ENCODE measurements at regions not wholly inside any gene's neighbourhood (a gene's known extent, or its start where the extent isn't known, plus 50 kb on each side); places are given as distances from the start of the nearest gene placed in this dataset.
"Not testable (repeated sequence)": the region's sequence is repeated elsewhere in the genome, so short reads cannot be mapped to it uniquely, and the experiment has no call there.

DNA sequence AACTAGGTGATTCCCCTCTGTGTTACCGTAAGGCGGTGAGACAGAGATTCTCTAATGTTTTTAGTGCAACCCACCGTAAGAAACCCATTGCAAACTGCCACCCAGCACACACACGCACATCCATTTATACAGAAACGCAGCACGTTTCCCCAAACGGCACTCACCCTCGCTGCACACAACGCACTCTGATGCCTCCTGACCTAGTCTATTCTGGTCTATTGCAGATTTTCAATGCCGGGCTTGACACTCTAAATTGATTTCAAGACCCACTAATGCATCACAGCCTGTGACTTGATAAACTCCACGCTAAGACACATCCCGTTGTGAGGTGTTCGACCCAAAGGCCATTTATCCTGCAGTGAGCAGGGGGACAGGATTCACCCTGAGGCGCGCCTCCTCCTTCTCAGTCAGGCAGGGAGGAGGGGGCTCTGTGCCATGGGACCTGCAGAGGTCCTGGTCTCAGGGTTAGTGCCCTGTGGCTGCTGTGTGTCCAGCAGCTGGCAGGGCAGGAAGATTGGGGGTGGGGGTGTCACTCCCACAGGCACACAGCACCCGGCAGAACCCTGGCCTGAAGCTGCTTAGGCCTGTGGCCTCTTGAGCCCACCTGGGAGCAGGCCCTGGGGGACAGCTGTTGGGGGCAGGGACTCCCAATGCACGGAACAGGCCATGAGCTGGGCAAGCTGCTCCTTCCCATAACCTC lies 335.6 kb downstream of the PREX1 start:
- in situ Hi-C loops (cut with HindIII; ENCODE audit: low sequenced_read_pairs): no loop called here
- H3K4me3 ChIP-seq (ENCODE audit: low read depth, low read length): no peak overlapping the region
- DNase-seq (ENCODE audit: low read depth, low spot score): no peak
- TF ChIP-seq, protein P1, sequence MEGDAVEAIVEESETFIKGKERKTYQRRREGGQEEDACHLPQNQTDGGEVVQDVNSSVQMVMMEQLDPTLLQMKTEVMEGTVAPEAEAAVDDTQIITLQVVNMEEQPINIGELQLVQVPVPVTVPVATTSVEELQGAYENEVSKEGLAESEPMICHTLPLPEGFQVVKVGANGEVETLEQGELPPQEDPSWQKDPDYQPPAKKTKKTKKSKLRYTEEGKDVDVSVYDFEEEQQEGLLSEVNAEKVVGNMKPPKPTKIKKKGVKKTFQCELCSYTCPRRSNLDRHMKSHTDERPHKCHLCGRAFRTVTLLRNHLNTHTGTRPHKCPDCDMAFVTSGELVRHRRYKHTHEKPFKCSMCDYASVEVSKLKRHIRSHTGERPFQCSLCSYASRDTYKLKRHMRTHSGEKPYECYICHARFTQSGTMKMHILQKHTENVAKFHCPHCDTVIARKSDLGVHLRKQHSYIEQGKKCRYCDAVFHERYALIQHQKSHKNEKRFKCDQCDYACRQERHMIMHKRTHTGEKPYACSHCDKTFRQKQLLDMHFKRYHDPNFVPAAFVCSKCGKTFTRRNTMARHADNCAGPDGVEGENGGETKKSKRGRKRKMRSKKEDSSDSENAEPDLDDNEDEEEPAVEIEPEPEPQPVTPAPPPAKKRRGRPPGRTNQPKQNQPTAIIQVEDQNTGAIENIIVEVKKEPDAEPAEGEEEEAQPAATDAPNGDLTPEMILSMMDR (IDR thresholded peaks at IDR 0.05; ENCODE audit: low read depth, low read length): no peak

DNA sequence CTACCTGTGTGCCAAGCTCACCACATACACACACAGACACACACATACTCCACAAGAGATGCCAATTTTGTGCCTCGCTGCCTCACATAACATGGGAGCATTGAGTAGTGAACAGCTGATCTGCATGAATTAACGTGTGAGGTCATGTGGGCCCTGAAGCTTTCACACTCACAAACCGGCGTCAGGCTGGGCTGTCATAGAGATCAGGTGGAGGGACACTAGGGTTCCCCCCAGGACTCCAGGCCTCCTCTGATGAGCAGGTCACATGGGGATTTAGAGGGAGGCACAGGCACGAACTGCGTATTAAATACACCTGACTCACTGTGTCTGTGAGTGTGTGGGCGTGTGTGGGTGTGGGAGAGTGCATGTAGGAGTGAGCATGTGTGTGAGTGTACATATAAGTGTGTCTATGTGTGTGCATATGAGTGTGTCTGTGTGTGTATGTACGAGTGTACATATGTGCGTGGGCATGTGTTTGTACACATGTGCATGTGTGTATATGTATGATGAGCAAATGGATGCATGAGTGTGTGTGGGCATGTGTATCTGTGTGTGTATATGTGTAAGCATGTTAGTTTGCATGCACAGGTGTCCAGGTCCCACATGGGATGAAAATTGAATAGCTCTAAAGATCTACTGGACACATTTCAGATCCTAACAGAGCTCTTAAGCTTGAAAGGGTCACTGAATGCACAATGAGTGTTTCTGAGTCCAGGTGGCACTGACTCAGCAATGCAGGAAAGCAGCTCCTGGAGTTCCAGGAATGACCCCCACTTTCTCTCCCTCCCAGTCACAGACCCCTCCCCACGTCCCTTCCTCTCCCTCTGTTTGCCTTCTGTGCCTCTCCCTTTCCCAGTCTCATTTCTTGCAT lies 336.6 kb downstream of the PREX1 start:
- in situ Hi-C loops (cut with HindIII; ENCODE audit: low sequenced_read_pairs): no loop called here
- no peak for DNase-seq (ENCODE audit: low read depth, low spot score)
- H3K4me3 ChIP-seq (ENCODE audit: low read depth, low read length): no peak overlapping the region
- TF ChIP-seq, protein P1 (IDR thresholded peaks at IDR 0.05; ENCODE audit: low read depth, low read length): no peak

DNA sequence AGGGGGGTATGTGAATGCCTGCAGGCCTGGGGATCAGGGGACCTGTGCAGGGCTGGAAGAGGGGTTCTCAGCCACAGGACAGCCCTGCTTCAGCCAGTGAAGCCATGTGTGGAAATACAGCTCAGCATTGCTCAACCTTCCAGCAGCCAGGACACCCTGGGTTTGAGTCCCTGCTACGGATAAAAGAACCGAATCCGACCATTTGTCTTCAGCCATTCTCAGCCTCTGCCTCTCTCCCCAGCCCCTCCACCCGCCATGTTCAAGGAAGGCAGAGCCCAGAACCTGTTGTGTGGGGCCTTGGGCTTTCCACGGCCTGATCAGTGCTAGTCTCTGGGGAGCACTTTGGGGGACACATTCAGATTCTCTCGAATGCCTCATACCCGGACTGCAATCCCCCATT lies 337.5 kb downstream of the PREX1 start:
- DNase-seq (ENCODE audit: low read depth, low spot score); H3K4me3 ChIP-seq (ENCODE audit: low read depth, low read length); in situ Hi-C loops (cut with HindIII; ENCODE audit: low sequenced_read_pairs): not testable (repeated sequence)

DNA sequence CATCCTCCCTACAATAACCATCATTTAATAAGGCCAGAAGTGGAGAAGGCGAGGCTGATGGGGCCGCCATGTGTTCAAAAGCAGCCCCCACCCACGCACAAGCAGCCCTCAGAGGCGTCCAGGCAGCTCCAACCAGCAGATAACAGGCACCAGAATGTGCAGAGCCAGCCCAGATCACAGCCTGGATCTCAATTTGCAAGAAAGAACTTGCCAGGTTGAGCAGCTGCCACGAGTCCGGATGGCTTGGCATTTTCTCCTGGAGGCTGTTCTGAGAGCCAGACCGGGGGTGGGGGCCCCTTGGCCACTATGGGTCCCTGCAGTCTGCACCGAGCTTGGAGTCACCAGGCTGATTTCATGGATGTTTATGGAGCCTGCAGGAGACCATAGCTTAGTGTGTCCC lies 338.1 kb downstream of the PREX1 start:
- no peak overlapping the region for H3K4me3 ChIP-seq (ENCODE audit: low read depth, low read length)
- TF ChIP-seq, protein P1 (IDR thresholded peaks at IDR 0.05; ENCODE audit: low read depth, low read length): no peak
- DNase-seq (ENCODE audit: low read depth, low spot score): no peak
- in situ Hi-C loops (cut with HindIII; ENCODE audit: low sequenced_read_pairs): no loop called here

DNA sequence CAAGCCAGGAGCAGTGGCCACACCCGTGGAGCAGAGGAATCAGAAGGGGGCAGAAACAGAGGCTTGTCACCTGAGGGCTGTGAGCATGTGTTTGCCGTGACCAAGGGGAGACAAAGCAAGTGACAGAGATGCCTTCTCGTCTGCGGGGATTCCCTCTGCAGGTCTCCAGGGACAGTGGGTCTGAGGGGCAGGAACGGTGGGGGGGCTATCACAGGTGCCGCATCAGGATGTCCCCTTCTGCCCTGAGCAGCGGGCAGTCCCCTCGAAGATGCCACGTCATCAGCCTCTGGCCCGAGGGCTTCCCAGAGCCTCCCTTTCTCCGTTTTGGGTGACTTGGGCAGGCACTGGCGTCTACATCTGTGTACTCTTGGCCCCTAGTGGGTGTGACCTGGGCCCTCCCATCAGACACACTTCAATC lies 338.7 kb downstream of the PREX1 start:
- H3K4me3 ChIP-seq (ENCODE audit: low read depth, low read length): no peak overlapping the region
- in situ Hi-C loops (cut with HindIII; ENCODE audit: low sequenced_read_pairs): no loop called here
- DNase-seq (ENCODE audit: low read depth, low spot score): no peak
- TF ChIP-seq, protein P1 (IDR thresholded peaks at IDR 0.05; ENCODE audit: low read depth, low read length): no peak

DNA sequence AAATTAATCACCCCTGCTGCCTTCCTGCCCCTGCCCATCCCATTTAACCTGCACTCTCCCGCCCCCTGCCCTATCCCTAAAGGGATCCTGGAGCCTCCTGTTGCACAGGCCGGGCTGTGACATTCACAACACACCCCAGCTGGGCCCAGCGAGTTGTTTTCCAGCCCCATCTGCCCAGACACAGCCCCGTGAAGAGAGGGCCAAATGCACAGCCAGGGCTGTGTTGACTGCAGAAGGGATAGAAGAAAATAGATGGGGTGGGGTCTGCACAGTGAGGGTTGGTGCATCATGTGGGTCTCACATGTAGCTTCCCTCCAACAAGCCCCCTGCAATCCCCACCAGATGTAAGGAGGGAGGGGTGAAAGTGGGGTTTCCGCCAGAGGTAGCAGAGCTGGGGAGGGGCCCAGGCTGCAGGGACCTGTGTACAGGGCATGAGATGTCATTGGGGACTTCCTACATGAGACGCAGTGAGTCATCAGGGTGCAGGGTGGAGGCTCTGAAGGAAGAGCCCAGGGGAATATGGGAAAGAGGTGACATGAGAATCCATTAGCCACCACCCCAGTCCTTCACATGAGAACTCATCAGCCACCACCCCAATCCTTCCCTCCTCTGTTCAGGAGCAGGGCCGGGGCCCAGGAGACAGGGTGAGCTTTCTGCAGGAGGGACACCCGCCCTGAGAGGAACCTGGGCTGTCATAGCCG lies 339.3 kb downstream of the PREX1 start:
- in situ Hi-C loops (cut with HindIII; ENCODE audit: low sequenced_read_pairs); DNase-seq (ENCODE audit: low read depth, low spot score): not testable (repeated sequence)

DNA sequence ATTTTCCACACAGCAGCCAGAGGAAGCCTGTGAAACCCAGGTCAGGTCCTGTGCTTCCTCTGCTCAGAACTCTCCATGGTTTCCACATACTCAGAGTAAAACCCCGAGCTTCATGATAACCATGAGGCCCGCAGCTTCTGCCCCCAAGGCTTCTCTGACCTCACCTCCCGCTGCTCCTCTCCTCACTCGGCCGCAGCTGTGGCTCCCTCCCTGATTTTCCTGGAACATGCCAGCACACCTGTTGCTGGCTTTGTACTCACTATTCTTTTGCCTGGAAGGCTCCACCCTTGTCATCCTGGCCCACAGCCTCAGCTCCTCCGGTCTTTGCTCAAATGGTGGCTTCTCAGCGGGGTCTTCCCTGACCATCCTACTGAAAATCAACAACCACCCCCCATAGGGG lies 341.7 kb downstream of the PREX1 start:
- no peak for DNase-seq (ENCODE audit: low read depth, low spot score)
- in situ Hi-C loops (cut with HindIII; ENCODE audit: low sequenced_read_pairs): no loop called here
- no peak overlapping the region for H3K4me3 ChIP-seq (ENCODE audit: low read depth, low read length)
- TF ChIP-seq, protein P1 (IDR thresholded peaks at IDR 0.05; ENCODE audit: low read depth, low read length): no peak

More for the DNA sequence above, 339.3 kb downstream of the PREX1 start:
- H3K4me3 ChIP-seq (ENCODE audit: low read depth, low read length): not testable (repeated sequence)

DNA sequence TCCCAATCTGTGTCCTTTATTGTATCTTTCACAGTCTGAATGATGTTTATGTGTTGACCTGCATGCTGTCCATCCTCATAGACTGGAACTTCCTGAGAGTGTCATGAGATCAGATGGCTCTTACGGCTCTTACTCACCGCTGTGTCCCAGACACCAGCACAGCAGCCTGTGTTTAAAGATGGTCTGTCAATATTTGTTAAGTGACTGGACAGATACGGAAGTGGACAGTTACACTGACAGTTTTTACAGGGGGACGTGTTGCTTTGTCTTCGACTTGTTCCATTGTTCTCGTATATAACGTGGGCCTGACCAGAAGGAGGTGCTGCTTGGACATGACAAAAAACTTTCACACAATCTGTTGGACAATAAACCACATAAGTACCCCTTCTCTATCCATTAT lies 342.6 kb downstream of the PREX1 start:
- DNase-seq (ENCODE audit: low read depth, low spot score); in situ Hi-C loops (cut with HindIII; ENCODE audit: low sequenced_read_pairs); H3K4me3 ChIP-seq (ENCODE audit: low read depth, low read length): not testable (repeated sequence)
